GM19025 (cell line): ENCODE measurements at regions not wholly inside any gene's neighbourhood (a gene's known extent, or its start where the extent isn't known, plus 50 kb on each side); places are given as distances from the start of the nearest gene placed in this dataset.
"Not testable (repeated sequence)": the region's sequence is repeated elsewhere in the genome, so short reads cannot be mapped to it uniquely, and the experiment has no call there.

Source experiments
- ATAC-seq: cut with Tn5 transposase; IDR thresholded peaks from one replicate; pipeline ENCODE4 v1.9.1; 2021; ENCODE audit warnings: mild to moderate bottlenecking, low read depth, moderate library complexity; ENCODE audit not compliant: unreplicated experiment

- ATAC-seq: no peak
Observed at GRCh38 chrY:16106613-16107012, 1582.3 kb downstream of the NLGN4Y start.

DNA sequence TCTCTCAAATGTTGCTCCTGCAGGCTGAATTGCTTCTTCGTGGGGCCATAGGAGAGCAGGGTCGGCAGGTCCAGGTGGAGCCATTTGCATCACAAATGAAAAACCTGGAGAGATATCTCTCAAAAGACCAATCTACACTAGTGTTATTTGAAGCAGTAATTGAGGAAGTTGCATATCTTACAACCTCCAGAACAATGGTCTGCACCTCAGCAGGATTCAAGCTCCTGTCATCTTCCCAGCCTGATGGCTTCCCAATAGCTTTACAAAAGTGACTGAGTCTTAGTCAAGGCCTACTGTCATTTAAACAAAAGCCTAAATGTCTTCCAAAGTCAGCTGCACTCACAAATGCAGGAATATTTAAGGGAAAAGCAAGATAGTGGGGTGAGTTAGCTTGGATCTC lies 1584.5 kb downstream of the NLGN4Y start:
- ATAC-seq: no peak

- not testable (repeated sequence) for ATAC-seq
Observed at GRCh38 chrY:16120096-16120495, 1595.8 kb downstream of the NLGN4Y start.

DNA sequence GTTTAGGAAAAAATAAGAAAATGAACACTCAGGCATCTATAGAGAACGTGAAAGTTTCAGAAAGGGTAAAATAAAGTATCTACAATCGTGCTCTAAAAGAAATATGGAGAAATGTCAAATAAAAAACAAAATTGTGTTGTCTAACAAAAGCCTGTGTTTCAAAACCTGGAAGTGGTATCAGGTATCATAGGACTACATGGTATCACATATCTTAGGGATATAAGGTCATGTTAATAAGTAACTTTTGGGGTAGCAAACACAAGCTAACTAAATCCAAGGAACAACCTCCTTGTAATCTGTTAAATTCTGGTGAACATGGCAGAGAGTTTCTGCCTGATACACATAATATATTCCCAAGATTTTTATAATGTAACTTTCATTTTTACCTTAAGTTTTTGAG lies 1597.7 kb downstream of the NLGN4Y start:
- no peak for ATAC-seq

DNA sequence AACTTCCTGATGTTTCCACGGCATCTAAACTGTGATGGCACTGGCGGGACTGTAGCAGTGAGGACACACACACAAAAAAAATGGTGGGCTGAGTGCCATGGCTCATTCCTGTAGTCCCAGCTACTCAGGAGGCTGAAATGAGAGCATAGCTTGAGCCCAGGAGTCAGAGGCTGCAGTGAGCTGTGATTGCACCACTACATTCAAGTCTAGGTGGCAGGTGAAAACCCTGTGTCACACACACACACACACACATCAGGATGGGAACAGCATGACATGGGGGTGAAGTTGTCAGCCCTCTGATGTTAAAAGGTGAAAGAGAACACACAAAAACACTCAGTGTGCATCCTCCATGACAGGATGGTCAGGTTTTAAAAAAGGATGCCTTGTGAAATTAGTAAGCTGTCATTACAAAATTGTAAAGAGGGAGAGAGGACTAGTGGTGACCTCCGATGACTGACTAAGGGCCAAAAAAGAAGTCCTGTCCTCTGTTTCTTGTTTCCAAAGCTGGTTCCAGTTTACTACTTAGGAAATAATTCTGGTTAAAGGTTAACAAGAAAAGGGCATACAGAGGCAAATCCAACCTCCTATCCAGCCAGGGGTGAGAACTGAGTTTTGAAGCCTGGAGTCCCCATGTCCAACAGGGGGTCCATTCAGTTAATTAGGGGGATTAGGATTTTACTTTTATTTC lies 1600.4 kb downstream of the NLGN4Y start:
- no peak for ATAC-seq

DNA sequence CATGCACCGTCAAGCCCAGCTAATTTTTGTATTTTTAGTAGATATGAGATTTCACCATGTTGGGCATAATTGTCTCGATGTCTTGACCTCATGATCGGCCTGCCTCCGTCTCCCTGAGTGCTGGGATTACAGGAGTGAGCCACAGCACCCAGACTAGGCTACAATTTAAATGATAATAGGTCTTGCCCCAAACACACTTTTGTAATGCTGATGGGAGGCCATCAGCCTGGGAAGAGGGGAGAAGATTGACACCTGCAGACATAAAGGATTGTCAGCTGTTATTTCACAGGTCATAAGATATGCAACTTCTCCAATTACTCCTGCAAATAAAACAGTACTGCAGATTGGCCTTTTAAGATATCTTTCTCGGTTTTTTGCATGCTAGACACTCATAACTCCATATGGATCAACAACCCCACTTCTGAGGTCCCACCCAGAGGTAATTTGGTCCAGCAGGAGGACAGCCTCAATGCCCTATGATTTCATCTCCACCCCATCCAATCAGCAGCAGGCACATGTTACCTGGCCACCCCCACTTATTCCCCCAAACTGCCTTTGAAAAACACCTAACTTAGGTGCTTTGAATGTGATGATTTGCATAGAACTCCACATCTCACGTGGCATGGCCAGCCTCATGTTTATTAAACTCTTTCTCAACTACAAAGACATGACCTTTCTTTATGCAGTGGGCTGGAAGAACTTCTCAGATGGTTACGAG lies 1612.4 kb downstream of the NLGN4Y start:
- no peak for ATAC-seq

- ATAC-seq: no peak
Observed at GRCh38 chrY:16157801-16158200, 1633.5 kb downstream of the NLGN4Y start.

GRCh38 chrY:16175740-16176139 lies 1651.4 kb downstream of the NLGN4Y start:
- ATAC-seq: peak; percentile 60

DNA sequence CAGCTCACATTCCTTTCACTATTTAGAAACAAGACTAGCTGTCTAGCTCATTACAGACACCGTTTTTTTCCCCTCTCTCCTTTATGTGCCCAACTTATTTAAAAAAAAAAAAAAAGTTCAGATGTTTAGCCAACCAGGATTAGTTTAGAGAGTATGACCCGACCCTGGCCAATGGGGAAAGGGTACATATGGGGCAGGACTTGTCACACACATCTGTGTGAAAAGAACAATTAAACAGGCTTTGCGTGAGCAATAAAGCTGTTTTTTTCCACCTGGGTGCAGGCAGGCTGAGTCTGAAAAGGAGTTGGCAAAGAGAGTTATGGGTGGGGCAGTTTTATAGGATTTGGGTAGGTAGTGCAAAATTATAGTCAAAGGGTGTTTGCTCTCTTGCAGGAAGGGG lies 1674.5 kb downstream of the CDY2B start:
- ATAC-seq: not testable (repeated sequence)

DNA sequence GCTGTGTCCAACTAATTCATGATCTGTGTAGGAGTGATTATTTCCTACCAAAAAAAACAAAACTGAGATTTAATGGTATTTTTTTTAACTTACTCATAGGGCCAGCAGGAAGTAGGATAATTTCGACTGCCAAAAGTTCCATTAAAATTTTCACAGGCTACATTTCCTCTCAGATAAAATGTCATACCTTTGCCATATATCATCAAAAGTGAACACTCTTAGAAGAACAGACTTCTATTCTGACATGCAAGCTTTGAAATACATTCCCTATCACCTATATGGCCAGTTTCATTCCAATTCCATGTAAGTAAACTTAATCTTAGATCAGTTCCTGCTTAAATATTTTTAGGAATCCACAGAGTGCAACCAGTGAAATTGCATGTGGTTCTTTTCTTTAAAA lies 1636.7 kb downstream of the CDY2B start:
- ATAC-seq: not testable (repeated sequence)

DNA sequence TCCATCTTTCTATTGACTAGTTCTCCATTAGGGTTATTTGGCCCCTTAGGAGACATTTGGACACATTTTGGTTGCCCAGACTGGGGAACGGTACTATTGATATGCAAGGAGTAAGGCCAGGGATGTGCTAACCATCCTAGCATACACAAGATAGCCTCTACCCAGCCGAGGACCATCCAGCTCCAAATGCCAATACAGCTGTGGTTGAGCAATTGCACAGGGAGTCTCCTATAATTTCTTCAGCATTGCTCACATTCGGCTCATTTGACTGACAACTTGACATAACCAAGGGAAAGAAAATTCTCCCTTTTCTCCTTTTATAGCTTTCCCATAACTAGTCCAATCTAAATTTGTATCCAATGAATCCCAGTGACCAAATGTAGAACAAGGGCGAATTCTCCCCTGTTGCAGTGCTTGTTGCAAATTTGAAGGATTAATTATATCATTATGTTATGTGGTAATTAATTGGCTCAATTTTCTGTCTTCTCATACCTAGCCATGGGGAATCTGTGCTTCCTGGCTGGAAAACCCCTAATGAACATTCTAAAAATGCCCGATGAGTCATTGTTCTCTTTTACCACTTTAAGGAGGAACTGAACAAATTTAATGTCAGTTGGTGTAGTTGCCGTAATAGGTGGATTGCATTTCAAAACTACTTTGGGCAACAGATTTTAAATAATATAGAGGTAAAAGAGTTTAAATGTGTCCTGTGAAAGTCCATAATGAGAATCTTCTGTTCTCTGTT lies 1625.3 kb downstream of the CDY2B start:
- not testable (repeated sequence) for ATAC-seq

DNA sequence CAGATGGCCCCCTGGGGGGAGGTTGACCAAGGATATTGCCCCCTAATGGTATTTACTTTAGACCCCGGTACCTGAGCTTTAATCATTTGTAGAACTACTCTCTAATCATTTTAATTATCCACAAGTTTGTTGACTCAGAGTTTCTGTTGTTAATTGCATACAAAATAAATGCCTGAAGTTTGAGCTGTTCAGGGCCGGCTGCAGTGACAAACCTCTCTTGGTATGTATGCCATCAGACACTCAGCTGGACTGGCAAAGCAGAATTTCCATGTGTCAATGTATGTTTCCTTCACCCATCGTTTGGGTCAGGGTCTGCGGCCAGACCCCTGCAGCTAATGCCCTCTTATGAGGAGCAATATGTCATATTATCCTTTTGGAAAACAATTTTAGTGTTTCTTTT lies 1624.2 kb downstream of the CDY2B start:
- ATAC-seq: not testable (repeated sequence)
